Activated T-cell treated with anti-CD3 and anti-CD28 coated beads, Interleukin-2, amount 50 U/mL, for 1 hour (primary cell): ENCODE measurements at regions not wholly inside any gene's neighbourhood (a gene's known extent, or its start where the extent isn't known, plus 50 kb on each side); places are given as distances from the start of the nearest gene placed in this dataset.

Experiments
- DNase-seq: peaks from one replicate; pipeline ENCODE4 v3.0.0-alpha.2; 2020

- DNase-seq = no peak
Observed at GRCh38 chr15:93217343-93217742, 128.3 kb upstream of the RGMA start.

- DNase-seq = no peak
Observed at GRCh38 chr15:93214106-93214505, 125.1 kb upstream of the RGMA start.

- DNase-seq = no peak
Observed at GRCh38 chr15:93213281-93213680, 124.3 kb upstream of the RGMA start.

- DNase-seq = no peak
Observed at GRCh38 chr15:93212578-93212977, 123.6 kb upstream of the RGMA start.

- no peak for DNase-seq
Observed at GRCh38 chr15:93210995-93211394, 122.0 kb upstream of the RGMA start.

- DNase-seq = no peak
Observed at GRCh38 chr15:93209690-93210445, 120.9 kb upstream of the RGMA start.

- no peak for DNase-seq
Observed at GRCh38 chr15:93206893-93207292, 117.9 kb upstream of the RGMA start.

GRCh38 chr15:93205413-93205812 is 116.4 kb upstream of the RGMA start:
- no peak for DNase-seq

GRCh38 chr15:93203036-93203435 is 114.0 kb upstream of the RGMA start:
- no peak for DNase-seq

GRCh38 chr15:93202405-93202804 is 113.4 kb upstream of the RGMA start:
- no peak for DNase-seq

- DNase-seq = no peak
Observed at GRCh38 chr15:93201940-93202339, 112.9 kb upstream of the RGMA start.

- DNase-seq = no peak
Observed at GRCh38 chr15:93200837-93201226, 111.8 kb upstream of the RGMA start.

- no peak for DNase-seq
Observed at GRCh38 chr15:93200081-93200836, 111.2 kb upstream of the RGMA start.

- no peak for DNase-seq
Observed at GRCh38 chr15:93196135-93196670, 107.2 kb upstream of the RGMA start.

- DNase-seq = no peak
Observed at GRCh38 chr15:93195109-93195508, 106.1 kb upstream of the RGMA start.

GRCh38 chr15:93190238-93190637 is 101.2 kb upstream of the RGMA start:
- no peak for DNase-seq

GRCh38 chr15:93189561-93189960 is 100.5 kb upstream of the RGMA start:
- DNase-seq = no peak

GRCh38 chr15:93188236-93188635 is 99.2 kb upstream of the RGMA start:
- no peak for DNase-seq

- DNase-seq = no peak
Observed at GRCh38 chr15:93185796-93186195, 96.8 kb upstream of the RGMA start.

- no peak for DNase-seq
Observed at GRCh38 chr15:93182703-93183205, 93.7 kb upstream of the RGMA start.

- DNase-seq = no peak
Observed at GRCh38 chr15:93180656-93181055, 91.6 kb upstream of the RGMA start.

GRCh38 chr15:93180128-93180527 is 91.1 kb upstream of the RGMA start:
- no peak for DNase-seq

- no peak for DNase-seq
Observed at GRCh38 chr15:93179700-93180102, 90.7 kb upstream of the RGMA start.

- no peak for DNase-seq
Observed at GRCh38 chr15:93179072-93179471, 90.1 kb upstream of the RGMA start.
